ENCODE measurements at regions not wholly inside any gene's neighbourhood (a gene's known extent, or its start where the extent isn't known, plus 50 kb on each side); places are given as distances from the start of the nearest gene placed in this dataset.
"Not testable (repeated sequence)": the region's sequence is repeated elsewhere in the genome, so short reads cannot be mapped to it uniquely, and the experiment has no call there.

DNA sequence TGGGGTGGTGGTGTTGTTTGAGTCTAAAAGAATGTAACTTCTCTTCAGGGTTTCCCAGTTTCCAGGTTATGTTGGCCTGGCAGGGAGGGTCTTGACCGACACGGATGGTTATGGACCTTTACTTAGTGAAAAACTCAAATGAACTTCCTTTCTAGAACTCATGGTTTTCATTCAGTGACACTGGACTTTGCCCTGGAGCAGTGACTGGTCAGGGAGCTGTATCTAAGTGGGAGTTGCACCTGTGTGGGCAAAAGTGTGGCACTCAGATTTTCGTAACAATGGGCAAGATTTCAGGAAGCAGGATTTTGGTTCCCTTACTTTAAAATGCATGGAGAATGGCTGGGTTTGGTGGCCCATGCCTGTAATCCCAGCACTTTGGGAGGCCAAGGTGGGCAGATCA is 68.5 kb upstream of the FAM72C start:
- TF ChIP-seq, protein P1, sequence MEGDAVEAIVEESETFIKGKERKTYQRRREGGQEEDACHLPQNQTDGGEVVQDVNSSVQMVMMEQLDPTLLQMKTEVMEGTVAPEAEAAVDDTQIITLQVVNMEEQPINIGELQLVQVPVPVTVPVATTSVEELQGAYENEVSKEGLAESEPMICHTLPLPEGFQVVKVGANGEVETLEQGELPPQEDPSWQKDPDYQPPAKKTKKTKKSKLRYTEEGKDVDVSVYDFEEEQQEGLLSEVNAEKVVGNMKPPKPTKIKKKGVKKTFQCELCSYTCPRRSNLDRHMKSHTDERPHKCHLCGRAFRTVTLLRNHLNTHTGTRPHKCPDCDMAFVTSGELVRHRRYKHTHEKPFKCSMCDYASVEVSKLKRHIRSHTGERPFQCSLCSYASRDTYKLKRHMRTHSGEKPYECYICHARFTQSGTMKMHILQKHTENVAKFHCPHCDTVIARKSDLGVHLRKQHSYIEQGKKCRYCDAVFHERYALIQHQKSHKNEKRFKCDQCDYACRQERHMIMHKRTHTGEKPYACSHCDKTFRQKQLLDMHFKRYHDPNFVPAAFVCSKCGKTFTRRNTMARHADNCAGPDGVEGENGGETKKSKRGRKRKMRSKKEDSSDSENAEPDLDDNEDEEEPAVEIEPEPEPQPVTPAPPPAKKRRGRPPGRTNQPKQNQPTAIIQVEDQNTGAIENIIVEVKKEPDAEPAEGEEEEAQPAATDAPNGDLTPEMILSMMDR (IDR thresholded peaks at IDR 0.05) = not testable (repeated sequence)
- not testable (repeated sequence) for TF ChIP-seq EZH2 (IDR thresholded peaks at IDR 0.05; ENCODE audit: borderline replicate concordance, insufficient read depth, low read depth, low read length, poor library complexity, severe bottlenecking)

Measured in B cell (primary cell).